Endothelial cell (in vitro differentiated cells): ENCODE measurements at regions not wholly inside any gene's neighbourhood (a gene's known extent, or its start where the extent isn't known, plus 50 kb on each side); places are given as distances from the start of the nearest gene placed in this dataset.

Experiments
- DNase-seq: peaks from one replicate; pipeline ENCODE4 v3.0.0; 2021; ENCODE audit warnings: low spot score
- H3K27ac Mint-ChIP-seq: one replicate; pipeline ENCODE4 v1.8.0; 2021; ENCODE audit warnings: mixed read lengths, inconsistent platforms; ENCODE audit not compliant: unreplicated experiment
- H3K27me3 Mint-ChIP-seq: one replicate; pipeline ENCODE4 v1.8.0; 2021; ENCODE audit warnings: mild to moderate bottlenecking, moderate library complexity, mixed read lengths, inconsistent platforms; ENCODE audit not compliant: unreplicated experiment
- H3K36me3 Mint-ChIP-seq: one replicate; pipeline ENCODE4 v1.8.0; 2021; ENCODE audit warnings: mild to moderate bottlenecking, low read depth, mixed read lengths, inconsistent platforms; ENCODE audit not compliant: unreplicated experiment
- H3K4me1 Mint-ChIP-seq: one replicate; pipeline ENCODE4 v1.8.0; 2021; ENCODE audit warnings: mild to moderate bottlenecking, mixed read lengths, inconsistent platforms; ENCODE audit not compliant: unreplicated experiment
- H3K4me3 Mint-ChIP-seq: one replicate; pipeline ENCODE4 v1.8.0; 2021; ENCODE audit warnings: mild to moderate bottlenecking, mixed read lengths, inconsistent platforms; ENCODE audit not compliant: unreplicated experiment
- H3K9me3 Mint-ChIP-seq: one replicate; pipeline ENCODE4 v1.8.0; 2021; ENCODE audit warnings: mixed read lengths, inconsistent platforms; ENCODE audit not compliant: unreplicated experiment
- CTCF ChIP-seq: fragments of 200-600 bp; sonication (generic); IDR thresholded peaks from one replicate; pipeline ENCODE4 v1.5.0; 2021; ENCODE audit warnings: antibody characterized with exemption; ENCODE audit not compliant: unreplicated experiment

DNA sequence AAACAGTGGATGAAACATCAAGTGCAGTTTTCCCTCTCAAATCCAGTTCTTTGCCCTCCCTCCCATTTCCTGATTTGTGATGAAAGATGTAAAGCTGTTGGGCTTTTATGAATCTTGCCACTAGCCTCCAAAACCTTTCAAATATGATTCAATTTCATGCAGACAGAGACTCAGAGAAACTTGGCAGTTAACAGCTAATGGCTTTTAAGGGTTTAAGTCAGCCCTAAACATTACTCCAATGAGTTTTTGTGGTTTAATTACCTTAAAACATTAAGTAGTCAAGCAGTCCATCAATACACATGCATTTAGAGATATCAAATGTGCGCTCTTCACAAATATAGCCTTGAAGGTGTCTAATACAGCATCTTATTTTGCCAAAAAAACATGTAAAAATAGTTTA, 1594.0 kb upstream of the GOT2 start:
- no peaks in the 10 kb centered on the region for H3K27me3 Mint-ChIP-seq

GRCh38 chr16:60318486-60318885, 1584.4 kb upstream of the GOT2 start:
- no peak overlapping the region for H3K27ac Mint-ChIP-seq
- DNase-seq: no peak
- no peaks in the 10 kb centered on the region for H3K36me3 Mint-ChIP-seq
- TF ChIP-seq CTCF: no peak
- H3K4me3 Mint-ChIP-seq: no peak overlapping the region
- H3K4me1 Mint-ChIP-seq: peaks cover 10% of the 10 kb centered on the region
- H3K9me3 Mint-ChIP-seq: no peaks in the 10 kb centered on the region
- no peaks in the 10 kb centered on the region for H3K27me3 Mint-ChIP-seq

More for the DNA sequence above, 1594.0 kb upstream of the GOT2 start:
- Mint-ChIP-seq H3K27ac (no peak overlapping the region), H3K4me1 (no peaks in the 10 kb centered on the region), H3K4me3 (no peak overlapping the region), H3K9me3 (no peaks in the 10 kb centered on the region), H3K36me3 (no peaks in the 10 kb centered on the region)
- DNase-seq: no peak
- no peak for TF ChIP-seq CTCF

DNA sequence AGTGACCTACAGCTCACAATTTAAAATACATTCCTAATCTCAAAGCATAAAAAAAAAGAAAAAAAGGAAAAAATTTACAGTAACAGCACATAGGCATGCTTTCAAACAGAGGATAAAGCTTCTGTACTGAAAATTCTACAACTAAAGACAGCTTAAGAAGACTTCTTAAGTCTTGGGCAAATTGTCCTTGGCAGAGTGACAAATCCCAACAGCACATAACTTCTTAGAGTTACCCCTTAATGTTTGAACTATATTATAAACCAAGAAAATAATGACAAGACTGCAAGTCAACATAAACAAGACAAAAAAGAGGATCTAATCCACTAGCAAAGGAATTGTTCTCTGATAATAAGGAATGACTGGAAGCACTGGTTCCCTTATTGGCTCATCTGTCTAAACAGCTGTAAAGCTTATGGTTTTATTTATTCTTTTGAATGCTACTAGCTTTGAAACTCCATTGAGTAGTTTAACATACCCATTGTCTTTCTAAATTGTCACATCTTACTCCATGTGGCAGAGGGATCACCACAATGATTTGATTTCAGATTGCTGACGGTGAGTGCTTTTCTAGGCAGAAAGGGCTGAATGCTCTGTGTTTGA, 1576.8 kb upstream of the GOT2 start:
- Mint-ChIP-seq H3K4me3 (no peak overlapping the region), H3K27me3 (no peaks in the 10 kb centered on the region), H3K36me3 (no peaks in the 10 kb centered on the region), H3K27ac (no peak overlapping the region), H3K4me1 (peaks cover 8% of the 10 kb centered on the region), H3K9me3 (no peaks in the 10 kb centered on the region)
- no peak for TF ChIP-seq CTCF
- DNase-seq: no peak

GRCh38 chr16:60304720-60305119, 1570.6 kb upstream of the GOT2 start:
- no peak for DNase-seq
- TF ChIP-seq CTCF: no peak
- Mint-ChIP-seq H3K27me3 (no peaks in the 10 kb centered on the region), H3K4me1 (no peaks in the 10 kb centered on the region), H3K36me3 (no peaks in the 10 kb centered on the region), H3K9me3 (no peaks in the 10 kb centered on the region), H3K27ac (no peak overlapping the region), H3K4me3 (no peak overlapping the region)

GRCh38 chr16:60304066-60304465, 1570.0 kb upstream of the GOT2 start:
- no peaks in the 10 kb centered on the region for H3K27me3 Mint-ChIP-seq
- H3K4me1 Mint-ChIP-seq: no peaks in the 10 kb centered on the region
- no peak overlapping the region for H3K27ac Mint-ChIP-seq
- no peaks in the 10 kb centered on the region for H3K36me3 Mint-ChIP-seq
- DNase-seq: no peak
- TF ChIP-seq CTCF: no peak
- no peaks in the 10 kb centered on the region for H3K9me3 Mint-ChIP-seq
- no peak overlapping the region for H3K4me3 Mint-ChIP-seq
